GM19438 (cell line): ENCODE measurements at regions not wholly inside any gene's neighbourhood (a gene's known extent, or its start where the extent isn't known, plus 50 kb on each side); places are given as distances from the start of the nearest gene placed in this dataset.
A peak's percentile ranks its signal among the peaks of the same experiment; 100 is the strongest.

Experiments
- ATAC-seq: cut with Tn5 transposase; IDR thresholded peaks from one replicate; pipeline ENCODE4 v1.9.1; 2021; ENCODE audit warnings: low read depth; ENCODE audit not compliant: unreplicated experiment

- no peak for ATAC-seq
Observed at GRCh38 chr2:37588316-37588777, 83.1 kb downstream of the CDC42EP3 start.

- ATAC-seq: peak; percentile 63
Observed at GRCh38 chr2:37589298-37589697, 82.1 kb downstream of the CDC42EP3 start.

- ATAC-seq: no peak
Observed at GRCh38 chr2:37590119-37590571, 81.3 kb downstream of the CDC42EP3 start.
